Adrenal gland (tissue), 5 donors: ENCODE measurements at regions not wholly inside any gene's neighbourhood (a gene's known extent, or its start where the extent isn't known, plus 50 kb on each side); places are given as distances from the start of the nearest gene placed in this dataset.

ENCODE experiments used
- CTCF ChIP-seq, 6 experiments: fragments of 450-650 bp in 4 of 6; fragments of 200-600 bp in 2 of 6; sonication (generic) in 1 of 6; IDR thresholded peaks; 1 replicate in 5 of 6; 2 replicates in 1 of 6; pipeline versions ENCODE4 v1.5.1 to v1.8.0; 2016 to 2021; ENCODE audit warnings: antibody characterized with exemption in 6 of 6, mild to moderate bottlenecking in 2 of 6, moderate library complexity in 1 of 6
- POLR2A ChIP-seq, 2 donors: fragments of 450-650 bp; IDR thresholded peaks; one replicate each; pipeline ENCODE4 v1.6.1; 2017; ENCODE audit warnings: antibody characterized with exemption in 2 of 2, mild to moderate bottlenecking in 2 of 2, moderate library complexity in 1 of 2
- donor health status: DM: no; HTN: no; CAD: no.

DNA sequence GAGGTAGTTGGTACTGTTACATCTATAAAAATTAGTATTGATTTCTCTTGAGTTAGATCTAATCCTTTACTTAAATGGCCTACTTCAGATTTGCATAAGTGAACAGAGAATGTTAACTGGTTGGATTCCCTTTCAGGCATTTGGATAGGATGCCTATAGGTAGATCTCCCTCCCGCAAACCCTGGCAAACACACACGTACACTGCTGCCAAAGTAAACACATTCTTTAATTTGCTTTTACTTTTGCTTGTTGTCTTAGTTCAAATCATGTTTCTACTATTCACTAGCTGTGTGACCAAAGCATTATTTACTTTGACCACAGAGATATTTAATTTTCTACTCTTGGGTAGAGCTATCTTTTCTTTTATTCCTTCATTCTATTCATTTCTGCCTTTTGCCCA is 936.1 kb upstream of the FBXO33 start:
- no peak for TF ChIP-seq CTCF (IDR thresholded peaks at IDR 0.05)
- TF ChIP-seq POLR2A (IDR thresholded peaks at IDR 0.05): no peak
